Cardiac septum (tissue), 1 donor: ENCODE measurements at regions not wholly inside any gene's neighbourhood (a gene's known extent, or its start where the extent isn't known, plus 50 kb on each side); places are given as distances from the start of the nearest gene placed in this dataset.
"Not testable (repeated sequence)": the region's sequence is repeated elsewhere in the genome, so short reads cannot be mapped to it uniquely, and the experiment has no call there.

Source experiments
- DNase-seq: peaks from one replicate; pipeline ENCODE4 v3.0.0-alpha.2; 2020; ENCODE audit warnings: low spot score
- intact Hi-C: fragments of 100-400 bp; cut with DNase I; formaldehyde crosslinking; loops from one replicate; pipeline ENCODE4 v1.14.0; 2022
- donor health status: DM: no; HTN: no; CAD: no.

DNA sequence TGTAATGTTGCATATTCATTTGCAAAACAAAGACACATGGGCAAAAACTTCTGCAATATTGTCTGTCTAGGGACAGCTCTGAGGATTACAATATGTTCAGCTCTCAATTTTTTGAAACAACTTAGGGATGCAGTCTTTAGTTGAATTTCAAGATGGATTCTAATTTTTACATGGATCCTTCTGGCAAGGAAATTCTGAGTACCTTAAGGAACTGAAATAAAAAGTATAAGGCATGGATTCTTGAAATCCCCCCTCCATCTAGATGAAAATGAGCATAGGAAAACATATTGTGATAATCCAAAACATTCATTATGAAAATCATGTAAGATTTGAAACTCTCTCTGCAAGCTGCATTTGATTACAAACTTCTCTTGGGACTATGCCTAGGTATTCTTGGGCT lies 568.6 kb downstream of the CETN3 start:
- DNase-seq, result no peak
- intact Hi-C loops, result no loop called here

DNA sequence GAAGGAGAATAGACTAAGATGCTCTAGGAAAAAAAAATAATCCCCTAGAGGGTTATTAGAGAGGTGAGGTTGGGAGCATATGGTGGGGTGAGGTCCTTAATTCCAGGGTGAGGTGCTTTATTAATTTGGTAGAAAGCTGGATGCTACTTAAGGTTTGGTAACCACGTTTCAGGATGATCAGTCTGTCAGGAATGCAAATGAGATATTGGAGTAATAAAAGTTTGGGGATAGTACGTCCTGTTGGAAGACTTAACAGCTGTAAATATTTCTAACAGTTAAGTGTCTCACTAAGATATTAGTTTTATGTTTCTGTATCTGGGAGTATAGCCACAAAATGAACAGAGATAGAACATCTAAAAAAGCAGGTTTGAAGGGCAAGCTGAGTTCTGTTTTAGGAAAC lies 578.9 kb downstream of the CETN3 start:
- no peak for DNase-seq
- intact Hi-C loops, result no loop called here

DNA sequence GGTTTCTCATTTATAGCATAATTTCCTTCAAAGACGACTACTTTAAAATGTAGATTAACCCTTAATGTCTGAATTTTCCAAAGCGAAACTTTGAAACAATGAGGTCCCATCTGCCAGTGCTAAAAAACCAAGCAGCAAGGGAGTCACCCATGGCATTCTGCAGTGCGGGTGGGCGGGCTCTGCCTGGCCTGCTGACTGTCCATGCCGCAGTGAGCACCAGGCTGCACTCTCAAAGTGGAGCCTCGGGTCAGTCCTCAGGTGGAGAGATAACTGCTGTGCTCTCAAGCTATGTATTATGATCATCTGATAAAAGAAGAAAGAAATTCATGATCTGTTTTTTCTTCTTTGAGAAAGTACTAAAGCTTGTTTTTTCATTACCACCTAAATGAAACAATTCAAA lies 581.6 kb downstream of the CETN3 start:
- no peak for DNase-seq
- intact Hi-C loops, result no loop called here

DNA sequence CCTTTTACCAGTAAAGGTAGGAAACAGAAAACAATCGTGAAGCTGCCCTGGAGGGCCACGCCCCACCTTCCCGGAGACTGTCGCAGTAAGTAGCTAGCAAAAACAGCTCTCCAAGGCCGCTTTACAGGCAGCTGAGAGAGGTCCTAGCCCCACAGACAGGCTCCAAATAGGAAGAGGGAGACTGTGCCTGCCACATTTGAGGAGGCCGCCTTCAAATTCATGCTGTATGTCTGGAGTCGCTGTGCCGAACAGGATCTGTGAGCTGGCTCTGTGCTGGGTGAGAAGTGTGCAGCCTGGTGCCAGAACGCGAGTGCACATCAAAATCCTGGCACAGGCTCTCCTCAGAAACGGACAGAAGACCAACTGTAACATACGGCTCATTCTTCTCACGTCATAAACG lies 582.2 kb downstream of the CETN3 start:
- no peak for DNase-seq

DNA sequence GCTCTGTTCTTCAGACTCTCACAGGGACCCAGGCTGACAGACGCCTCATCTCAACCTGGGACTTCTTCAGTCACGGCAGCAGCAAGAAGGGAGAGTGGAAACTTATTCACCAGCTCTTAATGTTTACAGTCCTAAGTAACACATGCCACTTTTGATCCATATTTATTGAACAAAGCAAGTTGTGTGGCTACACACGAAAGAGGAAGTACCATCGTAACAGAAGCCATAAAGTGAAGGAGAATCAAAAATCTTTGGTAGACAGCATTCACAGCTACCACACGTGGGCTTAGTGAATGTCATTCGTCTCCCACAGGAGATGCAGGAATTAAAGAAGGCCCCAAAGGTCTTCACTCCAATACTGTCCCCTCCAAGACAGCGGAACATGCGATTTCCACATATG lies 582.6 kb downstream of the CETN3 start:
- intact Hi-C loops, result no loop called here
- DNase-seq, result no peak

More for the DNA sequence above, 582.2 kb downstream of the CETN3 start:
- intact Hi-C loops, result no loop called here

DNA sequence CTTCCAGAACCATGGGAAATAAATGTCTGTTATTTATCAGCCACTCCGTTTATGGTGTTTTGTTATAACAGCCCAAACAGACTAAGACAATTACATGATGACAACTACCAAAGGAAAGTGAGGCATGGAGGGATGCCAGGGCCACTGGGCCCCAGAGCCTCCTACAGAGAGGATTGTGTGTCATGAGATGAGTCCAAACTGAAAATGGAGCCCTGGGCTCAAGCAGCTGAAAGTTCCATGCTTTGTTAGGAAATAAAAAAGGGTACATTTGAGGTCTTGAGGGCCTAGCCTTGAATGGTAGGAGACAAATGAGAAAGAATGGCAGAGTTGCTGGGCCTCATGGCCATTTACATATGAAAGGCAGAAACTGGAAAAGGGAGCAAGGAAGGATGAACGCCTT lies 586.5 kb downstream of the CETN3 start:
- intact Hi-C loops, result no loop called here
- DNase-seq, result no peak

DNA sequence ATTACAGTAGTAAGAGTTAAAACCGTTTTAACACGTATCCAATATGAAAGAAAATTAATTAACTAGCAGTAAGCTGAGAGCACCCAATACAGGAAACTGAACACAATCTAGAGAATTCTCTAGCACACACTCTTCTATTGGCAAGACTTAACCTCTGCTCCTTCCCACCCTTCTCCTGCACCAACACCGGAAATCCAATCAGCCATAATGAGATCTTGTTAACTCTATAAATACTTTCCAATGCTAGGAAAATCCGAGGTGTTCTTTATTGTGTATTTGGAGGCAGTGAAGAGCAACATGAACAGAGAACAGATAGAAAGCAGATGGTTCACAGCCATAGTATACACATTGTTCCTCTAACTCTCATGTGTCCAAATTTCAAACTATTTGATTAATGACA lies 591.7 kb downstream of the CETN3 start:
- intact Hi-C loops, result no loop called here
- no peak for DNase-seq

DNA sequence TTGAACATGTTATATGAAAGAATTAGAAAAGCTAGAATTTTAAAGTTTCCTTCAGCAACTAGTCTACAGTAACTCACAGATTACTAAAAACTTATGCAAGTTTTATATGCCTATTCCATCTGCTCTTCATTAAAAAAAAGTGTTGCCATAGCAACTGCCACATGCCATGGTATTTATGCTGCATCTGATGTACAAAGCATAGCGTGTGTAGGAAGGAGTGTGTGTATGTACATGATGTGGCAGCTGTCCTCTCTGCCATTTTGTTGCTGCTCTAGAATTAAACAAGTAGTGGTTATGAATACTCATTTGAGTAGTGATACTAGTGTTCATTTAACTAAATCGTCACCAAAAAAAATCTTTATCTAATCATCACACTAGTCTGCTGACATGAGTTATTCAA lies 593.5 kb downstream of the CETN3 start:
- intact Hi-C loops, result no loop called here
- DNase-seq, result no peak

DNA sequence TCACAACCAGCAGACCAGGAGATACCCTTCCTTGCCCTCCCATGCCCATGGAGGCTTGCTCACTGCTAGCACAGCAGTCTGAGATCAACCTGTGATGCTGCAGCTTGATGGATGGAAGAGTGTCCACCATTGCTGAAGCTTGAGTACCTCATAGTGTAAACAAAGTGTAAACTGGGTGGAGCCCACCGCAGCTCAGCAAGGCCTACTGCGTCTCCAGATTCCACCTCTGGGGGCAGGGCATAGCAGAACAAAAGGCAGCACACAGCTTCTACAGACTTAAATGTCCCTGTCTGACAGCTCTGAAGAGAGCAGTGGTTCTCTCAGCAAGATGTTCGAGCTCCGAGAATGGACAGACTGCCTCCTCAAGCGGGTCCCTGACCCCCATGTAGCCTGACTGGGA lies 608.8 kb downstream of the CETN3 start:
- intact Hi-C loops, DNase-seq: not testable (repeated sequence)

DNA sequence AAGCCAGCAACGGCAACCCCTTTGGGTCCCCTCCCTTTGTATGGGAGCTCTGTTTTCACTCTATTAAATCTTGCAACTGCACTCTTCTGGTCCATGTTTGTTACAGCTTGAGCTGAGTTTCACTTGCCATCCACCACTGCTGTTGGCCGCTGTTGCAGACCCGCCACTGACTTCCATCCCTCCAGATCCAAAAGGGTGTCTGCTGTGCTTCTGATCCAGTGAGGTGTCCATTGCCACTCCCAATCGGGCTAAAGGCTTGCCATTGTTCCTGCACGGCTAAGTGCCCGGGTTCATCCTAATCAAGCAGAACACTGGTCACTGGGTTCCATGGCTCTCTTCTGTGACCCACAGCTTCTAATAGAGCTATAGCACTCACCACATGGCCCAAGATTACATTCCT lies 615.1 kb downstream of the CETN3 start:
- DNase-seq, intact Hi-C loops: not testable (repeated sequence)

DNA sequence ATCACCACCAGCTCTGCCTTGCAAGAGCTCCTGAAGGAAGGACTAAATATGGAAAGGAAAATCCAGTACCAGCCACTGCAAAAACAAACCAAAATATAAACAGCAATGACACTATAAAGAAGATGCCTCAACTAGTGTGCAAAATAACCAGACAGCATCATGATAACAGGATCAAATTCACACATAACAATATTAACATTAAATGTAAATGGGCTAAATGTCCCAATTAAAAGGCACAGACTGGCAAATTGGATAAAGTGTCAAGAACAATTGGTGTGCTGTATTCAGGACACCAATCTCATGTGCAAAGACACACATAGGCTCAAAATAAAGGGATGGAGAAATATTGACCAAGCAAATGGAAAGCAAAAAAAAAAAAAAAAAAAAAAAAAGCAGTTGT lies 629.8 kb downstream of the CETN3 start:
- DNase-seq, intact Hi-C loops: not testable (repeated sequence)

DNA sequence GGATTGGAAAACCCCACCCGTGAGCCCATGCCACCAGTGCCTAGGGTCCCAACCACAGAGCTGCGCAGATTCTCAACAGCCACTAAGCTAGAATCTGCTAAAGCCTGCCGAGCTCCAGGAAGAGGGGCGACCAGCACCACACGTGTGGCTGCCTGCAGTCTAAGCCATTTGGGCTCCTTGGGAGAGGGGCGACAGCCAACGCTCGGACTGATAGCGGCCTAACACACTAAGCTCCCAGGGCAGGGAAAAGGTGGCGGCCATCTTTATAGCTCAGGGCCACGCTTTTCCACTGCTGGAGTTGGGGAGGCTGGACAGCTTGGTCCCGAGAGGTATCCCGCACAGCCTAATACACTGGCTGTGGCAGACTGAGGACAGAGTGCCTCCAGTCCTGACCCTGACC lies 631.8 kb downstream of the CETN3 start:
- intact Hi-C loops, result no loop called here
- DNase-seq, result no peak

DNA sequence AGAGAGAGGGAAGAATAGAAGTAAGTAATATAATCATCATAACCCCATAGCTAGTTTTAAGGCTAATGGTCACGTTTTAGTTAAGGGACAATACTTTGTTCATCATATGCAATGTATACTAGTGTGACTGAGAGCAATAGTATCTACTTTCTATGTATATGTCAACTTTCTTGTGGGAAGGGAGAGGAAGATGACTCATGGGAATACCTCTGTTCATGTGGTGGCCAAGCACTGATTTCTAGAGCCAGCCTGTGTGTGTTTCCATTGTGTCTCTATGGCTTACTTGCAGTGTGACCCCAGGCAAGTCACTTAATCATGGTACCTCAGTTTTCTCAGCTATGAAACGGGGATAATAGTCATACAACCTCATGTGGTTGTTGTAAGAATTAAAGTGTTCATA lies 639.6 kb downstream of the CETN3 start:
- intact Hi-C loops, result no loop called here

DNA sequence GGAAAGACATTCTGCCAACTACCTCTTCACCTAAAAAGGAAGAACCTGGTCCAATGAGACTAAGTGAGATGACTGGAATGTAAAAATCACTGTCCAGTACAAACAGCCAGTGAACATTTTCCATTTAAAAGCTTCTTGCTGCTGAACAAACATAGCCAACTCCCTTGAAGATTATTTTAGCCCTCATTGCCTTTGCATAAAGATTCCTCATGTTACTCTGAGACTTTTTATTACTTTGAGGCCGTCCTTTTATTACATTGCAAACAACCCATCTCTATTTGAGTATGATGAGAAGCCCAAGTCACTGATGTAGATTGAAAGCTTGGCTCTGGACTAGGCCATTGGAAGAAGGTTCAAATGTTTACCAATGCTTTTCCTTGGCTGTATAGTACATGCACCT lies 649.8 kb downstream of the CETN3 start:
- no peak for DNase-seq
- intact Hi-C loops, result no loop called here

More for the DNA sequence above, 639.6 kb downstream of the CETN3 start:
- no peak for DNase-seq

DNA sequence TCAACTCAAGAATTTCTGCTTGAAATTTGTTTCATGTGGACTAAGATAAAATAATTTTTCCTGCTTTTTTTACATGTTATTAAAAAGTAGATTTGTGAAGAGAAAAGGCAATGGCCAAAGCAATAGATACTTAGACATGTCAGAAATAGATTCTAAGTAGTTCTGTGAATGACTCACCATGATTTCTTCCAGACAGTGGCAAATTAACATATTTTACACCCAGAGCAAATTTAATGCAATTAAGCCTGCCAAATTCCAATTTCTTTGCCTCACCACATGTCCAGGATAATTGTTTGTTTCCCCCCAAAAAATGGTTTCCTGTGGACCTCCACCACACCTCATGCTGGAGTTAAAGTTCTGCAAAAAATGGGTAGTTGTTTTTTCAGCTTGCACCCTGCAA lies 651.4 kb downstream of the CETN3 start:
- no peak for DNase-seq
- intact Hi-C loops, result no loop called here

DNA sequence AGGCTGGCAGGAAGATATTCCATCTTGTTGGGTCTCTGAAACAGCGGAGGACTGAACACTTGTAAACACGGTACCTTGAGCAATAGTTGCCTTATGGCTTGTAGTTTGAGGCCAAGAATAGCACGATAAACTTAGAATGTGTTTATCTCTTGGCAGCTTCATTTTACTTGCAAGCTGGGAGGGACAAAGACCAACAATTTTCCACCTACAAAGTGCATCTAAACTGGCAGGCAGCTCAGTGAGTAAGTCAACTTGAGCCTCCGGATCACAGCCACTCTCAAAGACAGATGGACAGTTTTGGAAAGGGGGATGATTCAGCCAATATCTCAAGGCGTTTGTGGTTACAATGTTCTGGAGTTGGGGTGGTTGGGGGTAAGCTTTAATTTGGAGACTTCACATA lies 652.6 kb downstream of the CETN3 start:
- intact Hi-C loops, result no loop called here
- no peak for DNase-seq

DNA sequence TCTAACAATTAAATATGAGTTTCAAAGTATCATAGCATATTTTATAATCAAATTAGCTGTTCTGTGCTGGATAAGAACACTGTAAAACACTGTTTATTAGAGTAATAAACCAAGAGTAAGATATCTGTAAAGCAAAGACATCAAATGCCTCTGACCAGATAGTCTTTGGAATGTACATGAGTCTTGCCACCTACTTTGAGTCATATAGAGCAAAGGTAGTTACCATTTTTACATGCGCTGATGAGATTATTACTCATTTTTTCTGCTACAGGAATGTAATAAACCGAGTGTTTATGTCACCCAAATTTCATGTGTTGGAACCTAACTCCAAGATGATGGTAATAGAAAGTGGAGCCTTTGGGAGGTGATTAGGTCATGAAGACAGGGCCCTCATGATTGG lies 654.5 kb downstream of the CETN3 start:
- no peak for DNase-seq
- intact Hi-C loops, result no loop called here

DNA sequence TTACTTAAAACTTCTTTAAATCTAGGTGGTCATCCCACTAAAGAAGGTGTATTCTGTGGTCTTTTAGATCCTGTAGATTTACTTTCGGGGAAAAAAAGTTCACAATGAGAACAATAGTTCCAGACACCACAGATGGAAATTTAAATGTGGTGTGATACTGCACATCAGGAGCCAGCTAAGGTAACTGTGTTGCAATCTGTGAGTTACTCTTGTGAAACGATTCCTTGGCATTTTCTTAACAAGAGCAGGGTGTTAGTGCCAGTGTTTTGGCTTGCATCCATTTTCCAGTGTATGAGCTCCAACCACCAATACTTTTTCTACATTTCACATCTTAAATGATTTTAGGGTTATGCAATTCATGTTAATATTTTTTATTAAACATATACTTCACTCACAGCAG lies 674.5 kb downstream of the CETN3 start:
- DNase-seq, result no peak
- intact Hi-C loops, result no loop called here

DNA sequence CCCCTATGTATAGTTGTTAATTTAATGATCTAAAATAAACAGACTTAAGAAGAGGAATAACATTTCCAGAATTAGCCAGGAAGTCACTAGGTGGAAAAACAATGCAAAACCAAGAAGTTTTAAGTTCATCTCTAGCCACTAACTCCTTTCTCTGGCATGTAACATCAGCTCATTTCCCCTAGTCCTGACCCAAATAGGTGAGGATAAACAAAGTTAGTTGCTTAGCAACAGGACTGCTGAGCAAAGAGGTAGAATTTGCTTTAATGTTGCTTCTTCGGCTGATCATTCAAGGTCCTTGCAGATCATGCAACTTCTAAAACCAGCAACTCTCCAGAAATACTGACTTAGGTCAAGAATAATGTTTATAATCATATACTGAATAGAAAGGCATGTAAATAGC lies 675.8 kb downstream of the CETN3 start:
- intact Hi-C loops, result no loop called here
- DNase-seq, result no peak

DNA sequence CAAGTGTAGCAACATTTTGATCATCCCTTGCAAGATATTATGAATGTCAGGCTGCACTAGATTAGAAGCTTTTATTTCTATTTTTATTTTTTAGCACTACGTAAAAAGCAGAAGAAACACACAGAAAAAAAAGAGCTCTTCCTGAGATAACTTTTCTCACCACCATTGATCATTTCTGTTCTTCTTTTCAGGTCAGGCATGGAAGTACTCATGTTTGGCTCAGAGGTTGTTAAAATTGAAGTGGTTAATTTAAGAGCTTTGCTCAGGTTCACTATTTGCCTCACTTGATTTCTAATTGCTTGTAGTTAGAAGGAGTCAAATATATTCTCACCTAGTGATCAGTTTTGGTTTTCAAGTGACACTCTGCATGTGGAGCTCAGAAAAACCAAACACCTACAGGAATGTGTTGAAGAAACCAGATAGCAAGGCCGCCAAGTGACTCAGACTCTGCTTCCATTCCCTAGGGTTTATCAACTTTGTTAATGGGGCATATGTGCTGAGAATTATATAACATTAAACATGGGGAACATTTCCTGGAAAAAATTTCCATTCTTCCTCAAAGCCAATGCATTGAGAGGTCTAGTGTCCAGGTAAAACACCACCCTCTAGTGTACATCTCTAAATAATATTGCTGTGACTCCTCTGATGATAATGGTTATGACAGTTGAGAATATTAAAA lies 679.8 kb downstream of the CETN3 start:
- intact Hi-C loops, result no loop called here

DNA sequence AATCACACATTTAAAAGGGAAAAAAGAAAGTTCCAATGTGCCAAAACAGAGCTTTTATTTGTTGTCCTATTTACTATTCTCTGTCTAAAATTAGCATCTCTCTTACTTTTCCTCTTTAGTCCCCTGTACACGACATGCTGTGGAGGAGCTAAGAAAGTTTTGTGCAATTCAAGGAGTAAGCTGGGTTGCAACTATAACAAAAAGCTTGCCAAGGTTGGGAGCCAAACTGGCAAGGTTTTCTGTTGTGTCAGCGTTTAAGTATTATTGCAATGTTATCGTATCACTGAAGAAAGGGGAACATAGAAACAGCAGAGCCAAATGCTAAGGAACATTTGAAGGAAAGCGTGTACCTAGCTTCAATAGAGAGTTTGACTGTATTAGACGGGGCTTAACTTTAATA lies 680.8 kb downstream of the CETN3 start:
- intact Hi-C loops, result no loop called here
- no peak for DNase-seq

More for the DNA sequence above, 679.8 kb downstream of the CETN3 start:
- no peak for DNase-seq

DNA sequence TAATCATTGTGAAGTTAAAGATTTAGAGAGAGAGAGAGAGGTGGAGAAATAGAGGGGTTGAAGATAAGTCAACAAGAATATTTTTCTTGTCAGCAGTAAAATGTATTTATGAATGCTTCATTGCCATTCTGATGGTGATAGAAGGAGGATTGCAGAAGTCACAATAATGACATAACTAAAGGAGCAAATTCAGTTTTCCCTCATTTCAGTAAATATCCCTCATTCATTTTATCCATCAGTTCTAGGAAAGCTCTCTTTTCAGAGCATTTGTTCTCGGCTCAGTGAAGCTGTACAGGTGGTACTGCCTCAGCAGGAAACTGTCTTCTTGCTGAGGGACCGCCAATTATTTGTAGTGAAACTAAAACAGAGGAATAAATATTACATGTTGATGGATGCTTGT lies 681.4 kb downstream of the CETN3 start:
- DNase-seq, result no peak
- intact Hi-C loops, result no loop called here
